Hematopoietic multipotent progenitor cell treated with erythropoietin and hydrocortisone succinate and interleukin-3 and kit ligand, for 17 days (in vitro differentiated cells): ENCODE measurements at regions not wholly inside any gene's neighbourhood (a gene's known extent, or its start where the extent isn't known, plus 50 kb on each side); places are given as distances from the start of the nearest gene placed in this dataset.
"Not testable (repeated sequence)": the region's sequence is repeated elsewhere in the genome, so short reads cannot be mapped to it uniquely, and the experiment has no call there.

Source experiments
- DNase-seq: peaks from one replicate; pipeline ENCODE4 v3.0.0-alpha.2; 2015; ENCODE audit warnings: low spot score

DNA sequence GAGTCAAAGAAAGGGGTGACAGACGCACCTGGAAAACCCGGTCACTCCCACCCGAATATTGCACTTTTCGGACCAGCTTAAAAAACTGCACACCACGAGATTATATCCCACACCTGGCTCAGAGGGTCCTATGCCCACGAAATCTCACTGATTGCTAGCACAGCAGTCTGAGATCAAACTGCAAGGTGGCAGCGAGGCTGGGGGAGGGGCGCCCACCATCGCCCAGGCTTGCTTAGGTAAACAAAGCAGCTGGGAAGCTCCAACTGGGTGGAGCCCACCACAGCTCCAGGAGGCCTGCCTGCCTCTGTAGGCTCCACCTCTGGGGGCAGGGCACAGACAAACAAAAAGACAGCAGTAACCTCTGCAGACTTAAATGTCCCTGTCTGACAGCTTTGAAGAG, 185.1 kb upstream of the CXADR start:
- DNase-seq = not testable (repeated sequence)

DNA sequence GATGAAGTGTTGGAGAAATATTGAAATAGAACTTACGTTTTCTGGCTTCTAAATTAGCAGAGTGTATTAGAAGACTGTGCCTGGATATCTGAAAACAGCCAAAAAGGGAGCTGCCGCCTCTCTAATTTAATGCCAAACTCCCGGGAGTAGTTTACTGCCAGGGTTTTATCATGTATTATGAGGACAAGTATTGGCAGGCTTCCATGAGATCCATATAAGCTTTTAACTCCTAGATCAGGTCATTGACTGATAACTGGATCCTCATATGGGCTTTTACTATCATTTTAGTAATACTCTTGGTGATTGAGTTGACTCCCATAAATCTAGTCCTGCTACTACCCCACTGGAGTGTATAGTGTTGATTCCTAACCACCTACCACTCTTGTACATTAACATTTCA, 178.4 kb upstream of the CXADR start:
- no peak for DNase-seq

DNA sequence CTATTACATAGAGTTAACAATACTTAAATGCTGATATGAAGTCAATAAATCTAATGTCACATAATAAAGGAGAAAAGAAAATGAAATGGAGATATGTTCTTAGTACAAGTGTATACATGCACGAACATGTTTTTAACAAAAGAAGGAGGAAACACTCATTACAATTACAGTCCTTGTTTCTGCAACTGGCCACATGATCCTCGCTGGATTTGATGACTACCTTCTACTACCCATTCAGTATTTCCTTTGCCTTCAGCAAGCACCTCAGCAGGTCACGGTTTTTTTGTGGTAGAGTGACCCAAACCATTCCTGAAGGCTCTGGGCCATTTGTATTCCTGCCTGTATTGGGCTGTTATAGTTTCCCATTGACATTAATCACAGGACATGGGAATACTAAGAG, 172.8 kb upstream of the CXADR start:
- DNase-seq = no peak

DNA sequence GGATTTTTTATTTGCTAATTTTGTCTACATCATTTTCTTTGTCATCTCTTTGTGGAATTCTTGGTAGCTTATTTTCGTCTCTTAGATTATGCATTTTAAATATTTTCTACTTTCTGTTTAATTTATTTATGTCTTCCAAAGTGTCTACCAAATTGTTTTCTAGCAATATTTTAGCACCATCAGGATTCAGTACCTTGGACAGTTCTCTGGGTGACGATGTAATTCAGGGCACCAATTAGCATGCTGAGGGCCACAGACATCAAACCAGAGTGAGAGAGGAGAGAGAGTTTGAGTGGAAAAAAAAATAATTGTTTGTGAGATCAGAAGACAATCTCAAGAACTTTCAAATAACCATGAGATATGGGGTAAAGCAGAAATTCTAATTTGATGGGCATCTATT, 169.8 kb upstream of the CXADR start:
- DNase-seq = no peak

DNA sequence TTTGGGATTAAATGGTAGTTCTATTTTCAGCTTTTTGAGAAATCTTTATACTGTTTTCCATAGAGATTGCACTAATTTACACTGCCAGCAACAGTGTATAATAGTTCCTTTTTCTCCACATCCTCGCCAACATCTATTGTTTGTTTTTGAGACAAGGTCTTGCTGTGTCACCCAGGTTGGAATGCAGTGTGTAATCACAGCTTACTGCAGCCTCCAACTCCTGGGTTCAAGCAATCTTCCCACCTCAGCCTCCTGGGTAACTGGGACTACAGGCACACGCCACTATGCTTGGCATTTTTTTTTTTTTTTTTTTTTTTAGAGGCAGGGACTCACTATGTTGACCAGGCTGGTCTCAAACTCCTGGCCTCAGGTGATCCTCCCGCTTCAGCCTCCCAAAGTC, 164.5 kb upstream of the CXADR start:
- DNase-seq = no peak

DNA sequence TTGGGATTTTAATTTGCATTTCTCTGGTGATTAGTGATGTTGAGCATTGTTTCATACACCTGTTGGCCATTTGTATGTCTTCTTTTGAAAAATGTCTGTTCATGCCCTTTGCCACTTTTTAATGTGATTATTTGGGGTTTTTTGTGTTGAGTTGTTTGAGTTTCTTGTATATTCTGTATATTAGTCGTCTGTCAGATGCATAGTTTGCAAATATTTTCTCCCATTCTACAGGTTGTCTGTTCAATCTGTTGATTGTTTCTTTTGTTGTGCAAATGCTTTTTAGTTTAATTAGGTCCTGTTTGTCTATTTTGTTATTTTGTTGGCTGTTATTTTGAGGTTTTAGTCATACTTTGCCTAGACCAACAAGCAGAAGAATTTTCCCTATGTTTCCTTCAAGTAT, 164.0 kb upstream of the CXADR start:
- DNase-seq = no peak

DNA sequence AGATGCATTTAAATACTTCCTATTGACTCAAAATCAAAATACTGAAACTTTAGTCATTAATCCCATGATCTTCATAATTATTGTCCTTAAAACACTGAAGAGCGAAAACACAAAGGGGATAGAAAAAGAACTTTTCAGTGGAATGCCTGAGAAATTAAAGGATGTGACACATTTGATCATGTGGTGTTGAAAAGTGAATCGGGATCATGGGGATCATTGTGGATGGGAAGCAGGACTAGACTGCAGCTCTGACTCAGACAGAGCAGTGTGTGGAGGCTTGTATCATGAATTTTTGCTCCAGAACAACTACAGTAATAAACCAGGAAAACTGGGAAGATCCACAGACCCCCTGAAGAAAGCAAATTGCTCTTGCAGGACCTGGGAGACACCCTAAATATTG, 161.1 kb upstream of the CXADR start:
- no peak for DNase-seq

DNA sequence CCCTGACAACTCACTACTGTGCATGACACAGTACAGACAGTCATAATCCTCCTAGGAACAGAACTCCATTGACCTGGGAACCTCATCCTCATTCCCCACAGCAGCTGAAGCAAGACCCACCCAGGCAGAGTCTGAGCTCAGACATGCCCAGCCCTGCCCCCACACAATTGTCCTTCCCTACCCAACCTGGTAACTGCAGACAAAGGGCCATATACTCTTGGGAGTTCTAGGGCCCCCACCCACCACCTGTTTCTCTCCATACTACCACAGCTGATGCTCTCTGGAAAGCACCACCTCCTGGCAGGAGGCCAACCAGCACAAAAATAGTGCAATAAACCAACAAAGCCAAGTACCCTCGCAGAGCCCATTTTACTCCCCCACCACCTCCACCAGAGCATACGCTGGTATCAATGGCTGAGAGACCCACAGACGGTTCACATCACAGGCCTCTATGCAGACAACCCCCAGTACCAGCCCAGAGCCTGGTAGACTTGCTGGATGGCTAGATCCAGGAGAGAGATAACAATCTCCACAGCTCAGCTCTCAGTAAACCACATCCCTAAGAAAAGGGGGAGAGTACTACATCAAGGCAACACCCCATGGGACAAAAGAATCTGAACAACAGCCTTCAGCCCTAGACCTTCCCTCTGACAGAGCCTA, 159.7 kb upstream of the CXADR start:
- no peak for DNase-seq

DNA sequence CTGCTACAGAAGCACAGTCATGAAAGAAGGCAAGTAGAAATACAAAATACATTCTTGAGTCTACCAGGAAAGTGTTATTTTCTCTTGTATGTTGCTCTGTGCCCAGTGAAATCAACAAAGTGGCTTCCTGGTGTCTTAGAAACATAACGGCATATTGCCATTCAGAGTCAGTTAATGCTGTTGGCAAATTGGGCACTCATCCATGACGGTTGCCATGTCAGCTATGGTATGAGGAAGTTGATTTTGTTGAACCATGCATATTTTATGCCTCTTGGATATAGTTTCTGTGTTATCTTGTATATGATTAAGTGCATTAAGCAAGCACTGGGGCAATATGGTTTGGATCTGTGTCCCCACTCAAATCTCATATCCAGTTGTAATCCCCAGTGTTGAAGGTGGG, 153.1 kb upstream of the CXADR start:
- no peak for DNase-seq

DNA sequence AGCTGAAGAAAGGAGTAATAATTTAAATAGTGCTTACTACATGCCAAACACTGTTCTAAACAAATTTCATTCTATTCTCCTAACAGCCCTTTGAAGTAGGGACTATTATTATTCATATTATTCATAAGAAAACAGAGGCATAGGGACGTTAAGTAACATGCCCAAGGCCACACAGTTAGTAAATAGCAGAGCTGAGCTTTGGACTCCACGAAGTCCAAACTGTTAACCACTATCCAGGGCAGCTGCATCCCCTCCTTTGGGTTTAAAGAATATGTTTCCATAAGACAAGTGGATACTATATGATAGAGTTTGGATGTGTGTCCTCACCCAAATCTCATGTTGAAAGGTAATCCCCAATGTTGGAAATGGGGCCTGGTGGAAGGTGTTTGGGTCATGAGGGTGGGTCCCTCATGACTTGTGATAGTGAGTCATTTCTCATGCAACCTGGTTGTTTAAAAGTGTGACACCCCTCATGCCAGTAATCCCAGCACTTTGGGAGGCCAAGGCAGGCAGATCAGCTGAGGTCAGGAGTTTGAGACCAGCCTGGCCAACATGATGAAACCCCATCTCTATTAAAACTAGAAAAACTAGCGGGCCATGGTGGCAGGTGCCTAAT, 144.0 kb upstream of the CXADR start:
- no peak for DNase-seq

DNA sequence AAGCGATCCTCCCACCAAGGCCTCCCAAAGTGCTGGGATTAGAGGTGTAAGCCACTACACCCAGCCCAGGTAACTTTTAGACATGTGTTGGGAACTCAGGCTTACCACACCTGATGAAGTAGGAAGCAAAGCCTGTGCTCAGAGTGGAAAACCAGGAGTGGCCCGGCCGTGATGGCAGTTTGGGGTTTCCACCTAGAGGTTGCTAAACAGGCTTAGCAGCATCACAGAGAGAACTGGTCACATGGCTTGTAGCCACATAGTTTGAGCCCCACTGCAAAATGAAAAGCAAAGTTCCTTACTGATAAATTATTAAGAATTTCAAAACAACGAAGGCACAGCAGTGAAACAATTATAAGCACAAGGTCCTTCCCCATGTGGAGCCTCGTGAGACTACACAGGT, 142.6 kb upstream of the CXADR start:
- DNase-seq = no peak

DNA sequence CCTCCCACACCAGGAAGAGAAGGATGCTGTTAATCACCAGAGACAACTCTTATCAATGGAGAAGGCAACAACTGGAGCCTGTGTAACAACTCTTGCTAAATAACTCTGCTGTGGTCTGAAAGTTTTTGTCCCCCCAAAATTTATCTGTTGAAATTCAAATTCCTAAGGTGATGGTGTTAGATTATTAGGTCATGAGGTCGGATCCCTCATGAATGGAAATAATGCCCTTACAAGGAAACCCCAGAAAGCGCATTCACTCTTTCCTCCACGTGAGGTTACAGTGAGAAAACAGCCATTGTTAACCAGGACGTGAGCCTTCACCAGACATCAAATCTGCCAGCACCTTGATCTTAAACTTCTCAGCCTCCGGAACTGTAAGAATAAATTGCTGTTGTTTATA, 141.9 kb upstream of the CXADR start:
- DNase-seq = no peak

DNA sequence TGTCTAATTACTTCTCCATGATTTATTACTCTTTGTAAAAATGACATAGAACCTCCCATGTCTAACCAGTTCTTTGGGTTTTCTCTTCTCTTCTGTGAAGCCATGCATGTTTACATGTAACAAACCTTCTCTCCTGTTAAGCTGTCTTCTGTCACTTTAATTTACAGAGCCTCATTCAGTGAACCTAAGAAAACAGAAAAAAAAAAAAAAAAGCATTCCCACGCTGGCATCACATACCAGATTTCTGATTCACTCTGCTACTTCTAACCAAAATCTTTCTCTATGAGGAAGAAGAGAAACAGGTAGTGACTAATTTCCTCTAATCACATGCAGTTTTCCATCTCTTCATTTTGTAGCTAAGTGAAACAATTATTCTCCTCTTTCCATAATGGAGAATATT, 141.4 kb upstream of the CXADR start:
- DNase-seq = no peak

DNA sequence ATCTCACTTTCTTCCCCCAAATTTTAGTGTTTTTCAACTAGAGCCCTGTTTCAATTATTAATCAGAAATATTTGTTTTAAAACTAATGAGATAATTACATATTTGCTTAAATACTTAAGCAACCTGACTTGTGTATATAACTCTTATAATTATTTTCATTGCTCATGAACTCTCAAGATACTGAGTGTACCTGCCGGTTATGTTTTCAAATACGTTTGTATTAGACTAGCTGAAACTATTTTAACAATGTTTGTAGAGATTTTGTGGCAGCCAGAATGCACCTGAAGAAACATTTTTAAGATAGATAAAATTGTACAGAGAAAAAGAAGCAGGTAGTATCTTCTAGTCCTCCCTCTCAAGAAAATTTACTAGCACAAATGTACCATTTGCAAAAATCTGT, 140.6 kb upstream of the CXADR start:
- no peak for DNase-seq

DNA sequence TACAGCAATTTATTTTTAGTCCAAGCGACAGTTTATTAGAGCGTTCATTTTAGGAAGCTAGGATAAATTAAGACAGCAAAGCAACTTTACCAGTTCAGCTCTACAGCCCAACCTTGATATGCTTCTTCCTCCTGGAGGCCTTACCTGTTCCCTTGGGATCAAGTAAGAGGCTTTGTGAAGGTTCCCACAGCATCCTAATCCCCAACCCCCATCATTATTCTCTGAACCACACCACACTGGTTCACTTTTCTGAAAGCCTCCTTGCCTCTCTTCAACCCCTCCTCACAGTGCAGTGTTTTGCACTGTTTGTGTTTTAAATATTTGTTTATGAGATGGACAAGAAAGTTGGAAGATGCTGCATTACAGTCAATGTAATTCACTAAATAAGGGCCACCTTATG, 126.3 kb upstream of the CXADR start:
- no peak for DNase-seq

DNA sequence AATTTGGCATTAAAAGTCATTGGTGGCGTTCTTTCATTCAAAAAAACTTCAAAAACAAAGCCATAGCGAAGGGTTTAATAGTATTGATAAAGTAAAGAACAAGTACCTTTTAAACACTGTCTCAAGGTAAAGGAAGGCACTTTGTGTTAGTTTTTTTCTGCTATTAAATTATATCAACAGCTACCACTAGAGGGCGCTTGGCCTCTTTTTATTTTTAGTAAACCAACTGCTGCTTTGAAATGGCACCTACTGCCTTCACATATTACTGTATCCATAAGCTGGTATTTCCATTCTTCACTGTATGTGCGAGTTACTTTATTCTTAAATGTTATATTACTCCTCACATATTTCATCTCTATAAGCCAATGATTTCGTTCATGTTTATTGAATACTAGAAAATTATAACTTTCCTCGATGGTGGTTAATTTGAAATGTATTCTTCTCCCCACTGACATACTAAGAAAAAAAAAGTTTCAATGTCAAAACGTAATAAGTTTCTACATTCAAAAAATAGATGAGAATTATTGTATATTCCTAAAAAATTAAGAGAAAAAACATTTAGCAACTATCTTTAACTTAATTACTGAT, 125.7 kb upstream of the CXADR start:
- peak; percentile 64 for DNase-seq

DNA sequence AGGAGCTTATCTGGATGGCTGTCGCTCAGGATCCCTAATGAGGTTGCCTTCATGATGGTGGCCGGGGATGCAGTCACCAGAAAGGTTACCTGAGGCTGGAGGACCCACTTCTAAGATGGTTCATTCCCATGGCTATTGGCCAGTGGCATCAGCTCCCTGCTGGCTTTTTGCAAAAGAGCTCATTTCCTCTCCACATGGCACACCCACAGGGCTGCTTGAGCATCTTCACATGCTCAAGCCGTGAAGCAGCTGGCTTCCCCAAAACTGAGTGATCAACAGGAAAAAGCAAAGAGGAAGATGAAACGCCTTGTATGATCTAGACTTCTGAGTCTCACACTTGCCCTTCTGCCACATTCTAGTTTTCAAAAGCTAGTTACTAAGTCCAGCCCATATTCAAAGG, 124.6 kb upstream of the CXADR start:
- DNase-seq = no peak

DNA sequence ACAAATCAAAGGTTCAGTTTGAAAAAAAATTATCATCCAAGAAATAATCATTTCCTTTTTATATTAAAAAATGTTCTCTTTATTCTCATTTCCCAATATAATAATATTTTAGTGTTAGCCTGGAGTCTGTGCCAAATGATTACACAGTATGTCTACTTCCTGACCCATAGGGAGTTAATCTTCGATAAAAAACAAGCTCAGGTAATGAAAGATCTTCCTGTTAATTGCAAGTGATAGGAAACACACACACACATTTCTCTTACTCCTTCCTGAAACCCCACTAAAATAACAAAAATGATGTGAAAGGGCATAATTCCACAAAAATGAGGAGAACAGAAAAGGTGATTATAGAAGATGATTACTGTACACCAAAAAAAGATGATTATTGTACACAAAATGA, 123.5 kb upstream of the CXADR start:
- DNase-seq = no peak

DNA sequence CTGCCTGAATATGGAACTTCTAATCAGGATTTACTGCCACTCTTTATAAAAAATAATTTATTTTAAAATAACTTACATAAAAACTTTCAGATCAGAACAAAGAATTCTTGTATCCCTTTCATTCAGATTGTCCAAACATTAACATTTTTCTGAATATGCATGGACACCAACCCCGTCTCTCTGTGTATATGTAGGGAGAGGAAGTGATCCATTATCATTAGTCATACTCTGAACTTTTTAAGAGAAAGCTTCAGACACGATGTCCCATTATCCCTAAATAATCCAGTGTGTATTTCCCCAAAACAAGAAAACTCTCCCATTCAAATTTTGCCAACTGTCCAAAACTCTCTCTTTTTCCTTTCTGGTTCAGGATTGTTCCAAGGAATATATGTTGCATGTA, 122.3 kb upstream of the CXADR start:
- no peak for DNase-seq

DNA sequence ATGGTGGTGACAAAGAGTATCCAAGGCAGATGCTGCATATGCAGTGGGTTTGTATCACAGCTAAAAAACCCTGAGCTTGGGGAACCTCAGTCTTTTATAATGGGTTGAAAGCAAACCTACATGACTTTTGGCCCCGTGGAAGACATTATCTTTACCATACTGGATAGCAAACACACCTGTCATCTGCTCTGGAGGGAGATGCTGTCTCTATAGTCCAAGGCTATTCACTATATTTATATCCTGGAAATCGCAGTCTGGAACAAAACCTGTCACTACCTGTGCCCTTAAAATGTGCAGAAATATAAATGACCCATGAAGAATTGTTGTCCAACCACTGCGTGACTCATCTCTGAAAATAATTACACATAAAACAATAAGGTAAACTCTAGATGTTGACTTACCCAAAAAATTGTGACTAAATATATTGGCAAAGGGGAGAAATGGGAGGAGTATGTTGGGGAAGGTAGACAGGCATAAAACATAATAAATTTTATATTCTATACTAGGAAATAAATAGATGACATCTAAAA, 121.0 kb upstream of the CXADR start:
- no peak for DNase-seq

DNA sequence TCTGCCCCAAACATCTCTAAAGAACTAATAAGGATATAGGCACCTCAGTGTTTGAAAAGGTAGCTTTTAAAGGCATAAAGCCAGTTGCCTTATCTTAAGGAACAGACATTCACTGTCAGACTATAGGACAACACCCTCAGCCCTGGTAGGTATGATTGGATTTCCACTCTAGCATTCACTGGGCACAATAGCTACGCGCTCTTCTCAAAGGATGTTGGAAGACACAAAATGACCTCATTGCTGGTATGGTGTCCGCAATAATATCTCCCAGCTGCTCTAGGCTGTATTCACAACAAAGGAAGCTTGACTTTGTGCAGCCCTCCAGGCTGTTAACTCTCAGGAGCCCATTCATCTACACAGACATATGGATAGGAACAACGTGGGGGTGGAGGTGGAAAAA, 119.4 kb upstream of the CXADR start:
- DNase-seq = no peak

DNA sequence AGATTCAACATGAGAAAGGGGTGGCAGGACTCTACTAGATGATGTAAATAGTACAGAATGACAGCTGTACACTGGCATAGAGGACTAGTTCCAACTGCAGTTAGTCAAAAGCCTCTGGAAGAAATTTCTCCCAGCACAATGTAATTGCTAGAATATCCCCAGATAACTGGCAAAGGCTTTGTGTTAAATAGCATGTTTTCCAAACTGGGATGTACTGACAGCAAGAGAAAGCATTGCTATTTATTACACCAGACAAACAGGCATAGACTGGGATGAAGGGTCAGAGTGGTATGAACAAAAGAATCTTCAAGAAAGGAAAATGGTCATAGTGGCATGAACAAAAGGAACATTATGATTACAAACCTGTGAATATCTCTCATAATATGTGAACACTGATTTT, 115.9 kb upstream of the CXADR start:
- DNase-seq = no peak

DNA sequence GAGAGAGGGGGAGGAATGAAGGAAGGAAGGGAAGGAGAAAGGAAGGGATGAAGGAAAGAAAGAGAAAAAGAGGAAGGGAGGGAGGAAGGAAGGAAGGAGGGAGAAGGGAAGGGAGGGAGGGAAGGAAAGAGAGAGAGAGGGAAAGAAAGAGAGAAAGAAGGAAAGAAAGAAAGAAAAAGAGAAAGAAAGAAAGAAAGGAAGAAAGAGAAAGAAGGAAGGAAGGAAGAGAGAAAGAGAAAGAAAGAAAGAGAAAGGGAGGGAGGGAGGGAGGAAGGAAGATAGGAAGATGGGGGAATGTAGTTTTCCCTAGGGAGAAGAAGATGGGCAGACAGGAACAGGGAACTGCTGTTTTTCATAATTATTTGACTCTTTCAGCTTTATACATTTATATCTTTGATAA, 115.1 kb upstream of the CXADR start:
- DNase-seq = no peak

DNA sequence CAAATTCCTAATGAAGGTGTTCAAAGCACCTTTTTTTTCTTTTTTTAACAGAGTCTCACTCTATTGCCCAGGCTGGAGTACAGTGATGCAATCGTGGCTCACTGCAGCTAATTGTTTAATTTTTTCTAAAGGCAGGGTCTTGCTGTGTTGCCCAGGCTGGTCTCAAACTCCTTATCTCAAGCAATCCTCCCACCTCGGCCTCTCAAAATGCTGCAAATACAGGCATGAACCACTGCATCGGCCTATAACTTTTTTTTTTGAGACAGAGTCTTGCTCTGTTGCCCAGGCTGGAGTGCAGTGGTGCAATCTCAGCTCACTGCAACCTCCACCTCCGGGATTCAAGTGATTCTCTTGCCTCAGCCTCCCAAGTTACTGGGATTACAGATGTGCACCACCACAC, 113.9 kb upstream of the CXADR start:
- DNase-seq = not testable (repeated sequence)
